OCI-LY1 (cell line): ENCODE measurements at regions not wholly inside any gene's neighbourhood (a gene's known extent, or its start where the extent isn't known, plus 50 kb on each side); places are given as distances from the start of the nearest gene placed in this dataset.
"Not testable (repeated sequence)": the region's sequence is repeated elsewhere in the genome, so short reads cannot be mapped to it uniquely, and the experiment has no call there.

Source experiments
- H2AFZ ChIP-seq: fragments of 200-600 bp; sonication (generic), shearing (Covaris generic); 2 replicates; pipeline ENCODE4 v1.6.0; 2014; ENCODE audit warnings: antibody characterized with exemption, mild to moderate bottlenecking, low read length
- H3F3A ChIP-seq: fragments of 200-600 bp; sonication (generic), shearing (Covaris generic); 2 replicates; pipeline ENCODE4 v1.6.0; 2014; ENCODE audit warnings: mild to moderate bottlenecking, antibody characterized with exemption, low read length, moderate library complexity; ENCODE audit not compliant: insufficient read depth
- H3K27ac ChIP-seq: fragments of 200-600 bp; sonication (generic); 2 replicates; pipeline ENCODE4 v1.5.1; 2014; ENCODE audit warnings: low read length, mixed run types, mild to moderate bottlenecking, low read depth; ENCODE audit not compliant: poor library complexity, severe bottlenecking
- H3K27me3 ChIP-seq: fragments of 200-600 bp; sonication (generic); 2 replicates; pipeline ENCODE4 v1.6.0; 2014; ENCODE audit warnings: antibody characterized with exemption, mild to moderate bottlenecking, low read length, moderate library complexity; ENCODE audit not compliant: insufficient read depth
- H3K36me3 ChIP-seq: fragments of 200-600 bp; sonication (generic); 2 replicates; pipeline ENCODE4 v1.6.1; 2014; ENCODE audit warnings: mild to moderate bottlenecking, antibody characterized with exemption, low read length, moderate library complexity, mixed read lengths; ENCODE audit not compliant: insufficient read depth
- H3K4me1 ChIP-seq: fragments of 200-600 bp; sonication (generic); 2 replicates; pipeline ENCODE4 v1.5.1; 2014; ENCODE audit warnings: mild to moderate bottlenecking, low read length, moderate library complexity; ENCODE audit not compliant: insufficient read depth, severe bottlenecking
- H3K4me2 ChIP-seq: fragments of 200-600 bp; sonication (generic), shearing (Covaris generic); 2 replicates; pipeline ENCODE4 v1.6.1; 2014; ENCODE audit warnings: low read length
- H3K4me3 ChIP-seq: fragments of 200-600 bp; sonication (generic); 2 replicates; pipeline ENCODE4 v1.5.1; 2014; ENCODE audit warnings: low read length, low read depth, mild to moderate bottlenecking, mixed read lengths; ENCODE audit not compliant: poor library complexity, severe bottlenecking
- H3K79me2 ChIP-seq: fragments of 200-600 bp; shearing (Covaris generic); 2 replicates; pipeline ENCODE4 v1.6.1; 2016; ENCODE audit warnings: mixed run types, low read length, mixed read lengths; ENCODE audit not compliant: insufficient read depth
- H3K9ac ChIP-seq: fragments of 200-600 bp; sonication (generic), shearing (Covaris generic); 2 replicates; pipeline ENCODE4 v1.6.1; 2014; ENCODE audit warnings: mild to moderate bottlenecking, low read length, mixed read lengths
- H3K9me2 ChIP-seq: fragments of 200-600 bp; sonication (generic), shearing (Covaris generic); 2 replicates; pipeline ENCODE4 v1.6.1; 2014; ENCODE audit warnings: low read depth, mild to moderate bottlenecking, low read length, mixed read lengths
- H3K9me3 ChIP-seq: fragments of 200-600 bp; shearing (Covaris generic); 2 replicates; pipeline ENCODE4 v1.6.1; 2014; ENCODE audit warnings: low read length, mixed read lengths
- H4K20me1 ChIP-seq: fragments of 200-600 bp; sonication (generic), shearing (Covaris generic); 2 replicates; pipeline ENCODE4 v1.6.0; 2016; ENCODE audit warnings: mild to moderate bottlenecking, low read length; ENCODE audit not compliant: insufficient read depth
- EZH2 ChIP-seq: fragments of 200-600 bp; sonication (generic), shearing (Covaris generic); IDR thresholded peaks from 2 replicates; pipeline ENCODE4 v1.8.0; 2017; ENCODE audit warnings: borderline replicate concordance, mixed run types, mild to moderate bottlenecking, antibody characterized with exemption, low read length, moderate library complexity, mixed read lengths
- TF ChIP-seq, protein P1 (sequence below): fragments of 200-600 bp; sonication (generic), shearing (Covaris generic); IDR thresholded peaks from 2 replicates; pipeline ENCODE4 v1.5.1; 2017; ENCODE audit warnings: mild to moderate bottlenecking, antibody characterized with exemption, low read length, moderate library complexity, mixed read lengths

DNA sequence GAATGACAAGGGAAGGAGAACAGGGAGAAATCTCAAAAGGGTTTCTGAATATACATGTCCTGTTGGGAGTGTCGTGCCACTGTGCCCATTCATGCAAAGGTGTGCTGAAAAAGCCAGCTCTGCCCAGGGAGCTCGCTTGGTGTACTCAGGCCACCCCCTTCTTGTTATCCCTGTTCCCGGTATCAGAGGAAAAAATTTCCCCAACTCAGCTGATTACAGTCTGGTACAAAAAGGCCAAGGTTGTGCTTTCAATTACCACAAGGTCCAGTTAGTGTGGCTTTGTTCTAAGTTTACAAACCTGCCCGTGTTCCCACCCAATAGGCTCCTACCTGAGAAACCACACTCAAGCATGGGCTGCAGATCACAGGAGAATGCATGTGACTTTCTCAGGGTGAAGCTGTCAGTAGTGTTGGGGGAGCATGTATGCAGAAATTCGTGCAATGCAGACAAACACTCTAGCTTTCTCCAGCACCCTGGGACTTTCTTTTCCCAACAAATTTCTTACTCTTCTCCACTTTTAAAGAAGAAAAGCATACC, 648.5 kb downstream of the NR2F2 start:
- no peak overlapping the region for H2AFZ ChIP-seq

GRCh38 chr15:96984121-96984671, 653.7 kb downstream of the NR2F2 start:
- H3K27me3 ChIP-seq, H3K9me2 ChIP-seq, H3K4me1 ChIP-seq, H3F3A ChIP-seq, H2AFZ ChIP-seq, H3K79me2 ChIP-seq, H4K20me1 ChIP-seq, H3K27ac ChIP-seq, H3K9me3 ChIP-seq, H3K4me3 ChIP-seq, H3K9ac ChIP-seq, H3K36me3 ChIP-seq, H3K4me2 ChIP-seq: not testable (repeated sequence)

More for the DNA sequence above, 648.5 kb downstream of the NR2F2 start:
- H3F3A ChIP-seq, result no peaks in the 10 kb centered on the region
- no peak for TF ChIP-seq EZH2
- TF ChIP-seq, protein P1, sequence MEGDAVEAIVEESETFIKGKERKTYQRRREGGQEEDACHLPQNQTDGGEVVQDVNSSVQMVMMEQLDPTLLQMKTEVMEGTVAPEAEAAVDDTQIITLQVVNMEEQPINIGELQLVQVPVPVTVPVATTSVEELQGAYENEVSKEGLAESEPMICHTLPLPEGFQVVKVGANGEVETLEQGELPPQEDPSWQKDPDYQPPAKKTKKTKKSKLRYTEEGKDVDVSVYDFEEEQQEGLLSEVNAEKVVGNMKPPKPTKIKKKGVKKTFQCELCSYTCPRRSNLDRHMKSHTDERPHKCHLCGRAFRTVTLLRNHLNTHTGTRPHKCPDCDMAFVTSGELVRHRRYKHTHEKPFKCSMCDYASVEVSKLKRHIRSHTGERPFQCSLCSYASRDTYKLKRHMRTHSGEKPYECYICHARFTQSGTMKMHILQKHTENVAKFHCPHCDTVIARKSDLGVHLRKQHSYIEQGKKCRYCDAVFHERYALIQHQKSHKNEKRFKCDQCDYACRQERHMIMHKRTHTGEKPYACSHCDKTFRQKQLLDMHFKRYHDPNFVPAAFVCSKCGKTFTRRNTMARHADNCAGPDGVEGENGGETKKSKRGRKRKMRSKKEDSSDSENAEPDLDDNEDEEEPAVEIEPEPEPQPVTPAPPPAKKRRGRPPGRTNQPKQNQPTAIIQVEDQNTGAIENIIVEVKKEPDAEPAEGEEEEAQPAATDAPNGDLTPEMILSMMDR, result no peak
- H3K27me3 ChIP-seq, result no peaks in the 10 kb centered on the region
- no peak overlapping the region for H3K9ac ChIP-seq
- no peaks in the 10 kb centered on the region for H3K36me3 ChIP-seq
- no peaks in the 10 kb centered on the region for H3K79me2 ChIP-seq
- H3K4me2 ChIP-seq, result no peak overlapping the region
- H3K9me2 ChIP-seq, result no peaks in the 10 kb centered on the region
- H3K27ac ChIP-seq, result no peak overlapping the region
- H3K9me3 ChIP-seq, result no peaks in the 10 kb centered on the region
- H3K4me1 ChIP-seq, result no peaks in the 10 kb centered on the region
- H3K4me3 ChIP-seq, result no peak overlapping the region
- H4K20me1 ChIP-seq, result no peaks in the 10 kb centered on the region

GRCh38 chr15:96992817-96993216, 662.3 kb downstream of the NR2F2 start:
- H3K4me2 ChIP-seq, result no peak overlapping the region

More at GRCh38 chr15:96992817-96993216, 662.3 kb downstream of the NR2F2 start:
- Histone ChIP-seq H3K27me3 (no peaks in the 10 kb centered on the region), H2AFZ (no peak overlapping the region), H3K9ac (no peak overlapping the region), H3F3A (no peaks in the 10 kb centered on the region), H3K4me1 (no peaks in the 10 kb centered on the region), H3K79me2 (no peaks in the 10 kb centered on the region), H3K36me3 (no peaks in the 10 kb centered on the region), H3K9me2 (no peaks in the 10 kb centered on the region), H3K9me3 (no peaks in the 10 kb centered on the region), H3K4me3 (no peak overlapping the region), H3K27ac (no peak overlapping the region), H4K20me1 (no peaks in the 10 kb centered on the region)
- no peak for TF ChIP-seq EZH2
- TF ChIP-seq, protein P1, result no peak
